ENCODE measurements at regions not wholly inside any gene's neighbourhood (a gene's known extent, or its start where the extent isn't known, plus 50 kb on each side); places are given as distances from the start of the nearest gene placed in this dataset.

- no peak overlapping the region for H3K4me3 ChIP-seq (ENCODE audit: control insufficient read depth, low read depth, low read length)
- no peak for TF ChIP-seq CTCF (IDR thresholded peaks at IDR 0.05; ENCODE audit: control insufficient read depth, insufficient read depth, low read depth, low read length, missing control alignments)
- DNase-seq (ENCODE audit: low read depth), result no peak
Observed at GRCh38 chr1:83813576-83813975, 185.4 kb downstream of the TTLL7 start.

GRCh38 chr1:83810144-83810543 lies 188.8 kb downstream of the TTLL7 start:
- no peak for TF ChIP-seq CTCF (IDR thresholded peaks at IDR 0.05; ENCODE audit: control insufficient read depth, insufficient read depth, low read depth, low read length, missing control alignments)
- H3K4me3 ChIP-seq (ENCODE audit: control insufficient read depth, low read depth, low read length), result no peak overlapping the region
- no peak for DNase-seq (ENCODE audit: low read depth)

- no peak for DNase-seq (ENCODE audit: low read depth)
- TF ChIP-seq CTCF (IDR thresholded peaks at IDR 0.05; ENCODE audit: control insufficient read depth, insufficient read depth, low read depth, low read length, missing control alignments), result no peak
- no peak overlapping the region for H3K4me3 ChIP-seq (ENCODE audit: control insufficient read depth, low read depth, low read length)
Observed at GRCh38 chr1:83808536-83808935, 190.4 kb downstream of the TTLL7 start.

GRCh38 chr1:83807821-83808220 lies 191.1 kb downstream of the TTLL7 start:
- no peak for TF ChIP-seq CTCF (IDR thresholded peaks at IDR 0.05; ENCODE audit: control insufficient read depth, insufficient read depth, low read depth, low read length, missing control alignments)
- no peak overlapping the region for H3K4me3 ChIP-seq (ENCODE audit: control insufficient read depth, low read depth, low read length)
- no peak for DNase-seq (ENCODE audit: low read depth)

GRCh38 chr1:83807231-83807630 lies 191.7 kb downstream of the TTLL7 start:
- H3K4me3 ChIP-seq (ENCODE audit: control insufficient read depth, low read depth, low read length), result no peak overlapping the region
- DNase-seq (ENCODE audit: low read depth), result no peak
- no peak for TF ChIP-seq CTCF (IDR thresholded peaks at IDR 0.05; ENCODE audit: control insufficient read depth, insufficient read depth, low read depth, low read length, missing control alignments)

- no peak overlapping the region for H3K4me3 ChIP-seq (ENCODE audit: control insufficient read depth, low read depth, low read length)
- no peak for DNase-seq (ENCODE audit: low read depth)
- TF ChIP-seq CTCF (IDR thresholded peaks at IDR 0.05; ENCODE audit: control insufficient read depth, insufficient read depth, low read depth, low read length, missing control alignments), result no peak
Observed at GRCh38 chr1:83805921-83806320, 193.0 kb downstream of the TTLL7 start.
